NCI-H460 (cell line): ENCODE measurements at regions not wholly inside any gene's neighbourhood (a gene's known extent, or its start where the extent isn't known, plus 50 kb on each side); places are given as distances from the start of the nearest gene placed in this dataset.

ENCODE experiments used
- DNase-seq: peaks from one replicate; pipeline ENCODE4 v3.0.0-alpha.2; 2016; ENCODE audit warnings: low read depth; ENCODE audit errors: extremely low read depth

GRCh38 chr4:11342401-11342800, 86.3 kb downstream of the HS3ST1 start:
- DNase-seq: no peak

GRCh38 chr4:11341337-11342043, 87.2 kb downstream of the HS3ST1 start:
- no peak for DNase-seq

- no peak for DNase-seq
These were observed 89.5 kb downstream of the HS3ST1 start for GRCh38 chr4:11338956-11339782.

- DNase-seq: no peak
These were observed 91.4 kb downstream of the HS3ST1 start for GRCh38 chr4:11337287-11337686.

- DNase-seq: no peak
These were observed 92.3 kb downstream of the HS3ST1 start for GRCh38 chr4:11336435-11336834.

- DNase-seq: no peak
These were observed 93.8 kb downstream of the HS3ST1 start for GRCh38 chr4:11334887-11335286.

GRCh38 chr4:11328401-11328800, 100.3 kb downstream of the HS3ST1 start:
- DNase-seq: no peak

GRCh38 chr4:11326021-11326420, 102.7 kb downstream of the HS3ST1 start:
- no peak for DNase-seq

GRCh38 chr4:11323771-11324170, 104.9 kb downstream of the HS3ST1 start:
- no peak for DNase-seq

GRCh38 chr4:11313157-11313943, 115.3 kb downstream of the HS3ST1 start:
- DNase-seq: no peak

- DNase-seq: no peak
These were observed 116.3 kb downstream of the HS3ST1 start for GRCh38 chr4:11312389-11312788.

- no peak for DNase-seq
These were observed 127.5 kb downstream of the HS3ST1 start for GRCh38 chr4:11301075-11301660.

GRCh38 chr4:11299836-11300235, 128.9 kb downstream of the HS3ST1 start:
- DNase-seq: no peak

- no peak for DNase-seq
These were observed 129.7 kb downstream of the HS3ST1 start for GRCh38 chr4:11299016-11299415.

- DNase-seq: no peak
These were observed 130.2 kb downstream of the HS3ST1 start for GRCh38 chr4:11298451-11298850.

GRCh38 chr4:11297627-11298026, 131.1 kb downstream of the HS3ST1 start:
- no peak for DNase-seq

- DNase-seq: no peak
These were observed 131.5 kb downstream of the HS3ST1 start for GRCh38 chr4:11297201-11297600.

- DNase-seq: no peak
These were observed 134.8 kb downstream of the HS3ST1 start for GRCh38 chr4:11293866-11294265.

GRCh38 chr4:11287055-11287454, 141.6 kb downstream of the HS3ST1 start:
- DNase-seq: no peak

- DNase-seq: no peak
These were observed 142.2 kb downstream of the HS3ST1 start for GRCh38 chr4:11286533-11286932.

GRCh38 chr4:11281720-11282119, 147.0 kb downstream of the HS3ST1 start:
- no peak for DNase-seq
